ENCODE measurements at regions not wholly inside any gene's neighbourhood (a gene's known extent, or its start where the extent isn't known, plus 50 kb on each side); places are given as distances from the start of the nearest gene placed in this dataset.

DNA sequence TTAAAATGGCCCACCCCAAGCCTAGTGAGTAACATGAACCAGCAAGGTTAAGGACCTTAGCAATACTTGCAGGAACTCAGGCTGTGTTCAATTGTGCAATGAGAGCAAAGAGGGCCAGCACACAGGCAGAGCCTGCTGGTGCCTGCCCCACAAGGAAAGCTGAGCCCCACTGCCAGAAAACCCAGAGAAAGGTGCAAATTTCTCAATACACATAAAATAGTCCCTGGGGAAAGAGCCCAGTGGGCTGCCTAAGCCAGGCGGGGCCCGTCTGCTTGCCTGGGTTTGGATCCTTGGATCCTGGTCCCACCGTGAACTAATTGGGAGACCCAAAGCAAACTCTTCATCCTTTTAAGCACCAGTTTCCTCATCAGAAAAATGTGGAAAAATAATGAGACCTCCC lies 128.5 kb upstream of the CACNA1E start:
- TF ChIP-seq CTCF (IDR thresholded peaks at IDR 0.05; ENCODE audit: low read depth, low read length, missing control alignments): no peak
- no peaks in the 10 kb centered on the region for H3K27me3 ChIP-seq (replicated peaks)
- in situ Hi-C loops (cut with HindIII; ENCODE audit: low pct_ligation_motif_present, low sequenced_read_pairs): no loop called here

GRCh38 chr1:181356505-181357340 lies 126.6 kb upstream of the CACNA1E start:
- in situ Hi-C loops (cut with HindIII; ENCODE audit: low pct_ligation_motif_present, low sequenced_read_pairs): no loop called here
- no peak for DNase-seq
- Histone ChIP-seq H3K36me3 (replicated peaks) (no peaks in the 10 kb centered on the region), H3K4me3 (ENCODE audit: low read depth, low read length) (no peak overlapping the region), H3K27ac (no peak overlapping the region), H3K27me3 (replicated peaks) (no peaks in the 10 kb centered on the region)
- TF ChIP-seq CTCF (IDR thresholded peaks at IDR 0.05; ENCODE audit: low read depth, low read length, missing control alignments): no peak

More for the DNA sequence above, 128.5 kb upstream of the CACNA1E start:
- H3K36me3 ChIP-seq (replicated peaks): no peaks in the 10 kb centered on the region
- no peak overlapping the region for H3K4me3 ChIP-seq (ENCODE audit: low read depth, low read length)
- no peak overlapping the region for H3K27ac ChIP-seq
- DNase-seq: no peak

DNA sequence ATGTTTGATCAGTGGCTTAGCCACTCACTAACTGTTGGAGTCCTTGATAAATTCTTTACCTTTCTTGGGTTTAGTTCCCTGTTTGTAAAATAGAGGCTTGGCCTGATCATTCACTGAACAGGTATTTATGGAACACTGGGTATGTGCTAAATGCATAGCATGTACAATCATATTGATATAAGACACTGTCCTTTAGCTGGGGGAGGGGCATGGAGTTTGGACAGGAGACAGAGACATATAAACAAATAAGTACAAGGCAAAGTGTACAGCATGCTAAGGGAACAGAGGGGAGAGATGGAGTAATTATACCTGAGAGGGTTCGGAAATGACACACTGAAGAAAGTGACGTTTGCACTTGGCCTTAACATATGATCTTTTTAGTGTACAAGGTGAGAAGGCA lies 124.3 kb upstream of the CACNA1E start:
- Histone ChIP-seq H3K27ac (no peak overlapping the region), H3K36me3 (replicated peaks) (no peaks in the 10 kb centered on the region), H3K27me3 (replicated peaks) (no peaks in the 10 kb centered on the region), H3K4me3 (ENCODE audit: low read depth, low read length) (no peak overlapping the region)
- DNase-seq: no peak
- TF ChIP-seq CTCF (IDR thresholded peaks at IDR 0.05; ENCODE audit: low read depth, low read length, missing control alignments): no peak
- in situ Hi-C loops (cut with HindIII; ENCODE audit: low pct_ligation_motif_present, low sequenced_read_pairs): no loop called here

DNA sequence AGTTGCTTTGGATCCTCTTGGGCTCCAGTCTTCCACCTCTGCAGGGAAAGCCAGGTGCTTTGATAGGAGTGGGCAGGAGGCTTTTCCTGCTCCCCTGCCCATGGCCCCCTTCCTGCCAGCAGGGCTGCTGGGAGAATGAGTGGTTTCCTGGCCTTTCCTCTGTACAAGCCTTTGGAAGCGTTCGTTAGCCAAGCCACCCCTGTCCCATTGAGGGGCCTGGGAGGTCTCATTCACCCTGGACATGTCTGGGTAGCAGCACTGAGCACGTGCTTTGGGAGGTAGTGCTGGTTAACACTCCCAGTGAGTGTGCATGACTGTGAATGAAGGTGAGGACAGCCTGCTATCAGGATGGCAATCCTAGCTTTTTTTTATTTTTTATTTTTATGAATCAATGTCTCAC lies 118.5 kb upstream of the CACNA1E start:
- Histone ChIP-seq H3K27ac (no peak overlapping the region), H3K36me3 (replicated peaks) (no peaks in the 10 kb centered on the region), H3K27me3 (replicated peaks) (no peaks in the 10 kb centered on the region), H3K4me3 (ENCODE audit: low read depth, low read length) (no peak overlapping the region)
- no peak for TF ChIP-seq CTCF (IDR thresholded peaks at IDR 0.05; ENCODE audit: low read depth, low read length, missing control alignments)
- in situ Hi-C loops (cut with HindIII; ENCODE audit: low pct_ligation_motif_present, low sequenced_read_pairs): no loop called here
- DNase-seq: no peak

- no peak for TF ChIP-seq CTCF (IDR thresholded peaks at IDR 0.05; ENCODE audit: low read depth, low read length, missing control alignments)
- H3K4me3 ChIP-seq (ENCODE audit: low read depth, low read length): no peak overlapping the region
- H3K27me3 ChIP-seq (replicated peaks): no peaks in the 10 kb centered on the region
- no peaks in the 10 kb centered on the region for H3K36me3 ChIP-seq (replicated peaks)
- no peak for DNase-seq
- H3K27ac ChIP-seq: no peak overlapping the region
- in situ Hi-C loops (cut with HindIII; ENCODE audit: low pct_ligation_motif_present, low sequenced_read_pairs): no loop called here
Measured at GRCh38 chr1:181366910-181367309, 116.4 kb upstream of the CACNA1E start.

- in situ Hi-C loops (cut with HindIII; ENCODE audit: low pct_ligation_motif_present, low sequenced_read_pairs): no loop called here
- Histone ChIP-seq H3K4me3 (ENCODE audit: low read depth, low read length) (no peak overlapping the region), H3K27ac (no peak overlapping the region), H3K27me3 (replicated peaks) (no peaks in the 10 kb centered on the region), H3K36me3 (replicated peaks) (no peaks in the 10 kb centered on the region)
- DNase-seq: no peak
- no peak for TF ChIP-seq CTCF (IDR thresholded peaks at IDR 0.05; ENCODE audit: low read depth, low read length, missing control alignments)
Measured at GRCh38 chr1:181369416-181369815, 113.9 kb upstream of the CACNA1E start.

All from brain microvascular endothelial cell (primary cell).